IMR-90 (cell line): ENCODE measurements at regions not wholly inside any gene's neighbourhood (a gene's known extent, or its start where the extent isn't known, plus 50 kb on each side); places are given as distances from the start of the nearest gene placed in this dataset.

Experiments
- ATAC-seq: fragments of 200-7000 bp; cut with Tn5 transposase; 2 replicates; pipeline ENCODE4 v1.9.1; 2020; ENCODE audit warnings: low read depth, mild to moderate bottlenecking, moderate library complexity
- BruUV-seq: library from RNA; stranded (reverse); fragments of 400-500 nt; replicated peaks from 2 replicates; lab custom pipeline; 2021; lab: Mats Ljungman, UMichigan
- CTCF ChIA-PET: fragments of 300-600 bp; formaldehyde crosslinking; extraction: SDS; loops from one replicate; lab custom pipeline; 2021; ENCODE audit warnings: antibody characterized with exemption; lab: Yijun Ruan, JAX
- POLR2A ChIA-PET: fragments of 300-600 bp; sonication (Branson Sonifier 250); formaldehyde crosslinking; loops from one replicate; lab custom pipeline; 2022; ENCODE audit warnings: antibody characterized with exemption; ENCODE audit not compliant: unreplicated experiment; lab: Charles Lee
- DNase-seq: peaks from one replicate; pipeline ENCODE4 v3.0.0; 2013
- H2AFZ ChIP-seq: replicated peaks from 2 replicates; pipeline ENCODE3; 2013; ENCODE audit warnings: low read length, mild to moderate bottlenecking; ENCODE audit not compliant: poor library complexity
- H2AK5ac ChIP-seq: 2 replicates; pipeline ENCODE4 v1.6.1; 2013; ENCODE audit warnings: low read depth, low read length, inconsistent platforms
- H2AK9ac ChIP-seq: replicated peaks from 2 replicates; pipeline ENCODE3; 2013; ENCODE audit warnings: mild to moderate bottlenecking, low read depth, low read length, moderate library complexity; ENCODE audit not compliant: poor library complexity
- H2BK120ac ChIP-seq: 2 replicates; pipeline ENCODE4 v1.6.1; 2013; ENCODE audit warnings: low read depth, low read length, inconsistent platforms
- H2BK15ac ChIP-seq: 3 replicates; pipeline ENCODE4 v1.6.1; 2013; ENCODE audit warnings: low read depth, low read length, inconsistent platforms
- H2BK20ac ChIP-seq: 2 replicates; pipeline ENCODE4 v1.6.1; 2013; ENCODE audit warnings: low read depth, mild to moderate bottlenecking, inconsistent platforms, low read length, moderate library complexity
- H2BK5ac ChIP-seq: 2 replicates; pipeline ENCODE4 v1.6.1; 2013; ENCODE audit warnings: mild to moderate bottlenecking, low read depth, low read length, inconsistent platforms; ENCODE audit not compliant: poor library complexity, severe bottlenecking
- H3K14ac ChIP-seq: replicated peaks from 2 replicates; pipeline ENCODE4 v1.6.1; 2013; ENCODE audit warnings: low read depth, low read length, inconsistent platforms
- H3K18ac ChIP-seq: 2 replicates; pipeline ENCODE4 v1.6.1; 2013; ENCODE audit warnings: low read depth, low read length, control low read depth
- H3K23ac ChIP-seq: 2 replicates; pipeline ENCODE4 v1.6.1; 2013; ENCODE audit warnings: low read depth, low read length, inconsistent platforms
- H3K27ac ChIP-seq: 2 replicates; pipeline ENCODE4 v1.5.1; 2013; ENCODE audit warnings: mild to moderate bottlenecking, control low read depth, low read length; ENCODE audit not compliant: insufficient read depth
- H3K27me3 ChIP-seq: 2 replicates; pipeline ENCODE4 v1.6.1; 2013; ENCODE audit warnings: low read length; ENCODE audit not compliant: control insufficient read depth, insufficient read depth
- H3K36me3 ChIP-seq: 2 replicates; pipeline ENCODE4 v1.6.1; 2013; ENCODE audit warnings: low read length, mixed read lengths; ENCODE audit not compliant: control insufficient read depth, insufficient read depth
- H3K4ac ChIP-seq: 2 replicates; pipeline ENCODE4 v1.6.1; 2013; ENCODE audit warnings: low read depth, low read length, inconsistent platforms
- H3K4me1 ChIP-seq: 2 replicates; pipeline ENCODE4 v1.6.1; 2013; ENCODE audit warnings: low read length, mixed read lengths; ENCODE audit not compliant: control insufficient read depth, insufficient read depth
- H3K4me2 ChIP-seq: 2 replicates; pipeline ENCODE4 v1.6.1; 2013; ENCODE audit warnings: low read depth, mild to moderate bottlenecking, control low read depth, low read length, moderate library complexity
- H3K4me3 ChIP-seq: 2 replicates; pipeline ENCODE4 v1.5.1; 2013; ENCODE audit warnings: low read depth, mild to moderate bottlenecking, control low read depth, low read length, moderate library complexity; ENCODE audit not compliant: insufficient read depth
- H3K56ac ChIP-seq: 2 replicates; pipeline ENCODE4 v1.6.1; 2013; ENCODE audit warnings: low read length, inconsistent platforms; ENCODE audit not compliant: insufficient read depth; ENCODE audit errors: extremely low read depth
- H3K79me1 ChIP-seq, 2 experiments: 2 replicates each; pipeline ENCODE4 v1.6.1; 2013; ENCODE audit warnings: low read length in 2 of 2, inconsistent platforms in 1 of 2, low read depth in 1 of 2
- H3K9ac ChIP-seq: 2 replicates; pipeline ENCODE4 v1.6.1; 2013; ENCODE audit warnings: low read depth, low read length, control low read depth
- H3K9me1 ChIP-seq: 2 replicates; pipeline ENCODE4 v1.6.1; 2013; ENCODE audit warnings: low read length, inconsistent platforms; ENCODE audit not compliant: insufficient read depth
- H3K9me3 ChIP-seq: 2 replicates; pipeline ENCODE4 v1.6.1; 2013; ENCODE audit warnings: low read length; ENCODE audit not compliant: control insufficient read depth, insufficient read depth
- H4K20me1 ChIP-seq: 2 replicates; pipeline ENCODE4 v1.6.1; 2013; ENCODE audit warnings: low read length, inconsistent platforms; ENCODE audit not compliant: insufficient read depth
- H4K5ac ChIP-seq: 2 replicates; pipeline ENCODE4 v1.6.1; 2013; ENCODE audit warnings: mild to moderate bottlenecking, low read depth, low read length, control low read depth
- H4K8ac ChIP-seq, 2 experiments: 2 replicates each; pipeline ENCODE4 v1.6.1; 2013; ENCODE audit warnings: low read depth in 2 of 2, low read length in 2 of 2, control low read depth in 1 of 2, inconsistent platforms in 1 of 2
- H4K91ac ChIP-seq: 2 replicates; pipeline ENCODE4 v1.6.1; 2013; ENCODE audit warnings: low read depth, low read length, inconsistent platforms; ENCODE audit not compliant: insufficient read depth
- CEBPB ChIP-seq: IDR thresholded peaks from 2 replicates; pipeline ENCODE4 v1.6.1; 2012; ENCODE audit warnings: low read depth, low read length, improper control_type of control experiment
- FOS ChIP-seq: fragments of 150-350 bp; IDR thresholded peaks from 2 replicates; pipeline ENCODE4 v1.6.1; 2016; ENCODE audit warnings: low read depth, low read length
- MXI1 ChIP-seq: IDR thresholded peaks from 2 replicates; pipeline ENCODE4 v1.6.1; 2012; ENCODE audit warnings: low read depth, mild to moderate bottlenecking, low read length, moderate library complexity, borderline replicate concordance
- NFE2L2 ChIP-seq: fragments of 150-350 bp; IDR thresholded peaks from 2 replicates; pipeline ENCODE4 v1.6.1; 2016; ENCODE audit warnings: low read depth, mild to moderate bottlenecking, low read length
- RCOR1 ChIP-seq: IDR thresholded peaks from 2 replicates; pipeline ENCODE4 v1.6.1; 2012; ENCODE audit warnings: mild to moderate bottlenecking, low read length, improper control_type of control experiment; ENCODE audit not compliant: insufficient replicate concordance
- RFX5 ChIP-seq: IDR thresholded peaks from 2 replicates; pipeline ENCODE4 v1.8.0; 2012; ENCODE audit warnings: low read depth, mild to moderate bottlenecking, low read length, moderate library complexity
- SMC3 ChIP-seq: fragments of 150-350 bp; IDR thresholded peaks from 2 replicates; pipeline ENCODE4 v1.6.1; 2016; ENCODE audit warnings: low read depth, mild to moderate bottlenecking, antibody characterized with exemption, low read length, moderate library complexity
- WGBS, 2 experiments: methylation state at CpG; one replicate each; pipeline versions ENCODE4 v1.1.5 to v1.1.7; 2013; ENCODE audit warnings: missing lambda C conversion rate in 2 of 2; ENCODE audit not compliant: insufficient read length in 1 of 2; ENCODE audit errors: extremely low coverage in 2 of 2; 5-methylcytosine and 5-hydroxymethylcytosine counted together
- dilution Hi-C: fragments of 300-500 bp; cut with HindIII; formaldehyde crosslinking; loops from one replicate; pipeline ENCODE4 v1.14.3; 2018; ENCODE audit warnings: low sequenced_read_pairs; ENCODE audit not compliant: unreplicated experiment
- in situ Hi-C: fragments of 300-500 bp; cut with MboI; formaldehyde crosslinking; loops from 3 replicates; pipeline ENCODE4 v1.14.3; 2019; ENCODE audit warnings: low sequenced_read_pairs, inconsistent platforms, mixed read lengths
- intact Hi-C: fragments of 100-400 bp; cut with micrococcal nuclease; formaldehyde crosslinking; loops from 2 replicates; pipeline ENCODE4 v1.10.0; 2022
- TF ChIP-seq, protein P1 (sequence below): conservative IDR thresholded peaks from 2 replicates; pipeline ENCODE4 v1.5.1; 2012; ENCODE audit warnings: mild to moderate bottlenecking, low read depth, low read length, improper control_type of control experiment
- TF ChIP-seq, protein P2 (sequence below): fragments of 150-350 bp; IDR thresholded peaks from 2 replicates; pipeline ENCODE4 v1.6.1; 2017; ENCODE audit warnings: mild to moderate bottlenecking, antibody characterized with exemption, low read length, low read depth
- TF ChIP-seq, protein P3 (sequence below): fragments of 150-350 bp; IDR thresholded peaks from 2 replicates; pipeline ENCODE4 v1.6.1; 2016; ENCODE audit warnings: low read depth, mild to moderate bottlenecking, low read length, moderate library complexity, borderline replicate concordance

DNA sequence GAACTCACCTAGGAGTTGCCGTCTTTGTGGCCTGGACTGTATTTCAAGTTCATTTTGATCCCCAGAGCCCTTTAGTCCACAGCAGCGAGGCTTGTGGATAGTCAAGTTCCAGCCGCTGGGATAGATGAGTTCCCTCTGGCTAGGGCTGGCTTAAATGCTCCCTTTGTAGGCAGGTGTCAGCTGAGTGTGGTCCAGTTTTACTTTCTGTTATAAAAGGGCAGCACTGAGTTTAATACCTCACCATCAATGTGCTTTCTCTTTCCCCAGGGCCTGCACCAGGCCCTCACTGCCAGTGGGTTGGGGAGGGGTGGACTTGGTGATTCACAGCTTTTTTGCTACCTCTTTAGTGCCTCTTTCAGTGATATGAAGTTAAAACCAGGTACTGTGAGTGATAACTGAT is 188.2 kb downstream of the SLCO4C1 start:
- no peaks in the 10 kb centered on the region for H3K36me3 ChIP-seq
- no peaks in the 10 kb centered on the region for H4K20me1 ChIP-seq
- H3K27me3 ChIP-seq = no peaks in the 10 kb centered on the region
- no peak overlapping the region for H3K4me3 ChIP-seq
- H3K23ac ChIP-seq = no peak overlapping the region
- H2BK5ac ChIP-seq = no peak overlapping the region
- H2AFZ ChIP-seq = no peak overlapping the region
- intact Hi-C loops = no loop called here
- H2BK120ac ChIP-seq = no peak overlapping the region
- no peak overlapping the region for H3K4ac ChIP-seq
- H4K8ac ChIP-seq = no peak overlapping the region
- TF ChIP-seq MXI1 (no peak), FOS (no peak), RCOR1 (no peak), SMC3 (no peak), RFX5 (no peak), NFE2L2 (no peak), CEBPB (no peak)
- TF ChIP-seq, protein P1, sequence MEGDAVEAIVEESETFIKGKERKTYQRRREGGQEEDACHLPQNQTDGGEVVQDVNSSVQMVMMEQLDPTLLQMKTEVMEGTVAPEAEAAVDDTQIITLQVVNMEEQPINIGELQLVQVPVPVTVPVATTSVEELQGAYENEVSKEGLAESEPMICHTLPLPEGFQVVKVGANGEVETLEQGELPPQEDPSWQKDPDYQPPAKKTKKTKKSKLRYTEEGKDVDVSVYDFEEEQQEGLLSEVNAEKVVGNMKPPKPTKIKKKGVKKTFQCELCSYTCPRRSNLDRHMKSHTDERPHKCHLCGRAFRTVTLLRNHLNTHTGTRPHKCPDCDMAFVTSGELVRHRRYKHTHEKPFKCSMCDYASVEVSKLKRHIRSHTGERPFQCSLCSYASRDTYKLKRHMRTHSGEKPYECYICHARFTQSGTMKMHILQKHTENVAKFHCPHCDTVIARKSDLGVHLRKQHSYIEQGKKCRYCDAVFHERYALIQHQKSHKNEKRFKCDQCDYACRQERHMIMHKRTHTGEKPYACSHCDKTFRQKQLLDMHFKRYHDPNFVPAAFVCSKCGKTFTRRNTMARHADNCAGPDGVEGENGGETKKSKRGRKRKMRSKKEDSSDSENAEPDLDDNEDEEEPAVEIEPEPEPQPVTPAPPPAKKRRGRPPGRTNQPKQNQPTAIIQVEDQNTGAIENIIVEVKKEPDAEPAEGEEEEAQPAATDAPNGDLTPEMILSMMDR = no peak
- TF ChIP-seq, protein P2, sequence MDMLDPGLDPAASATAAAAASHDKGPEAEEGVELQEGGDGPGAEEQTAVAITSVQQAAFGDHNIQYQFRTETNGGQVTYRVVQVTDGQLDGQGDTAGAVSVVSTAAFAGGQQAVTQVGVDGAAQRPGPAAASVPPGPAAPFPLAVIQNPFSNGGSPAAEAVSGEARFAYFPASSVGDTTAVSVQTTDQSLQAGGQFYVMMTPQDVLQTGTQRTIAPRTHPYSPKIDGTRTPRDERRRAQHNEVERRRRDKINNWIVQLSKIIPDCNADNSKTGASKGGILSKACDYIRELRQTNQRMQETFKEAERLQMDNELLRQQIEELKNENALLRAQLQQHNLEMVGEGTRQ = no peak
- TF ChIP-seq, protein P3, sequence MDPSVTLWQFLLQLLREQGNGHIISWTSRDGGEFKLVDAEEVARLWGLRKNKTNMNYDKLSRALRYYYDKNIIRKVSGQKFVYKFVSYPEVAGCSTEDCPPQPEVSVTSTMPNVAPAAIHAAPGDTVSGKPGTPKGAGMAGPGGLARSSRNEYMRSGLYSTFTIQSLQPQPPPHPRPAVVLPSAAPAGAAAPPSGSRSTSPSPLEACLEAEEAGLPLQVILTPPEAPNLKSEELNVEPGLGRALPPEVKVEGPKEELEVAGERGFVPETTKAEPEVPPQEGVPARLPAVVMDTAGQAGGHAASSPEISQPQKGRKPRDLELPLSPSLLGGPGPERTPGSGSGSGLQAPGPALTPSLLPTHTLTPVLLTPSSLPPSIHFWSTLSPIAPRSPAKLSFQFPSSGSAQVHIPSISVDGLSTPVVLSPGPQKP = no peak
- in situ Hi-C loops = no loop called here
- no peak overlapping the region for H3K18ac ChIP-seq
- H4K91ac ChIP-seq = no peak overlapping the region
- H3K4me1 ChIP-seq = no peaks in the 10 kb centered on the region
- no peak overlapping the region for H2BK15ac ChIP-seq
- H2AK9ac ChIP-seq = no peak overlapping the region
- no peaks in the 10 kb centered on the region for H3K9me1 ChIP-seq
- H3K56ac ChIP-seq = no peak overlapping the region
- H3K9ac ChIP-seq = no peak overlapping the region
- POLR2A ChIA-PET = no interaction called here
- ATAC-seq (no peak), DNase-seq (no peak)
- H3K9me3 ChIP-seq = peaks cover 18% of the 10 kb centered on the region
- H3K4me2 ChIP-seq = no peak overlapping the region
- no peak overlapping the region for H3K27ac ChIP-seq
- H2BK20ac ChIP-seq = no peak overlapping the region
- no TSS peak for BruUV-seq
- H3K79me1 ChIP-seq = no peaks in the 10 kb centered on the region
- H3K14ac ChIP-seq = no peak overlapping the region
- CTCF ChIA-PET = no interaction called here
- H4K5ac ChIP-seq = no peak overlapping the region
- dilution Hi-C loops = no loop called here
- 33% methylated on average over 1 of the region's 3 CpGs; no CpG with 5 or more reads in 1 of the 2 experiments for WGBS, 2 experiments
- no peak overlapping the region for H2AK5ac ChIP-seq
